HepG2 (cell line): ENCODE measurements at regions not wholly inside any gene's neighbourhood (a gene's known extent, or its start where the extent isn't known, plus 50 kb on each side); places are given as distances from the start of the nearest gene placed in this dataset.

Experiments used
- ATAD3A ChIP-seq: sonication (generic); formaldehyde crosslinking; IDR thresholded peaks from 2 replicates; pipeline ENCODE4 v1.4.0; 2020; ENCODE audit warnings: missing genetic modification reagents
- CEBPZ ChIP-seq: IDR thresholded peaks from 2 replicates; pipeline ENCODE4 v1.6.1; 2012; ENCODE audit warnings: low read length, improper control_type of control experiment
- ZBTB8A ChIP-seq: sonication (generic); formaldehyde crosslinking; IDR thresholded peaks from 2 replicates; pipeline ENCODE4 v1.4.0; 2020; ENCODE audit warnings: mild to moderate bottlenecking, low read depth, missing genetic modification reagents, borderline replicate concordance

GRCh38 chr5:4086081-4086480 is 490.4 kb downstream of the IRX1 start:
- TF ChIP-seq ATAD3A (CRISPR knock-in tag) (no peak), ZBTB8A (CRISPR knock-in tag) (no peak), CEBPZ (no peak)
